ENCODE measurements at regions not wholly inside any gene's neighbourhood (a gene's known extent, or its start where the extent isn't known, plus 50 kb on each side); places are given as distances from the start of the nearest gene placed in this dataset.
"Not testable (repeated sequence)": the region's sequence is repeated elsewhere in the genome, so short reads cannot be mapped to it uniquely, and the experiment has no call there.

DNA sequence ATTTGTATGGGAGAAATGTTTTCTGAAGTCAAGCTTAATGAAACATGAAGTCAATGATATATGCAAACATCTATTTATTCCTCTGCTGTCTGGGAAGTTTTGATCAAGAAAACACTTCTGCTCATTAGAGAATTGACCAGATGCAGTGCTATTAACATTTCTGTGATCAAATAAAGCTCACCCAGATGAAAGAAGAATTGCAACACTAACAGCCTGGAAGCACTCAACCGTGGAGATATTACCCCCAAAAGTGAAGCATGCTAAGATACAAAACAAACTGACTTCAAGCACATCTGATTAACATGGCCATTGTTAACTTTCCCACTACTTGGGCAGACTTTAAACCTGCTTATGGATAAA is 73.7 kb upstream of the GUCY1A1 start:
- in situ Hi-C loops (cut with MboI; ENCODE audit: low pct_unique_long_range_greater_than_20kb, low sequenced_read_pairs), result no loop called here
- peak; percentile 45 for DNase-seq

DNA sequence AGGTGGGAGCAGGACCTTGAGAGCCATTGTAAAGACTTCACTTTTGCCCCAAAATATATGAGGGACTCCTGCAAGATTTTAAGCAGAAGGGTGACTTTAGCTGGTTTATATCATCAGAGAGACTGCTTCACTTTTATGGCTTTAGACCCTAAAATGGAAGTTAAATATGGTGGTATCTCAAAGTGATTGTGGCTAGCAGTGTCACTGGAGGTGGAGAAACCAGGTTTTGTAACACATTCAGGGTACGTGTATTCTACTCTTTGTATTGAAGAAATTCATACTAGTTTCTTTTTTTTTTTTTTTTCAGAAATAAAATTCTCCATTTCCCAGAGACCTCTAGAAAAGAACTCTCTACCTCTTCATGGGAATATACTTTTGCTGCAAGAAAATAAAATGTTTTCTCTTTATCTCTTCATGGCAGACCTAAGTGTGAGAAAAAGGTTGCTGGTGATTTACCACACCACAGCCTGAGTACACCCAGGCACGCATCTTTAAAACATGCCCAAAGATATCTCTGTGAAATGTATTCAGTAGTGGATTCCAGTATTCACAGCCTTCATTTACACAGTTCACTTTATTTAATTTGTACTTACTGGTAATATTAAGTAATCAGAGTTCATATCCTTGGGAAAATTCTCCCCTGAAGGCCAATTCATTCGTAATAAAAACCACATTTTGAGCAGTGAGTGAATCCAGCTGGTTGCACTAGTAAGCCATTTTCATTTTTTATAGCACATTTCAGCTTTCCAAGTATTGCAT is 74.3 kb upstream of the GUCY1A1 start:
- no peak for DNase-seq
- in situ Hi-C loops (cut with MboI; ENCODE audit: low pct_unique_long_range_greater_than_20kb, low sequenced_read_pairs), result no loop called here

DNA sequence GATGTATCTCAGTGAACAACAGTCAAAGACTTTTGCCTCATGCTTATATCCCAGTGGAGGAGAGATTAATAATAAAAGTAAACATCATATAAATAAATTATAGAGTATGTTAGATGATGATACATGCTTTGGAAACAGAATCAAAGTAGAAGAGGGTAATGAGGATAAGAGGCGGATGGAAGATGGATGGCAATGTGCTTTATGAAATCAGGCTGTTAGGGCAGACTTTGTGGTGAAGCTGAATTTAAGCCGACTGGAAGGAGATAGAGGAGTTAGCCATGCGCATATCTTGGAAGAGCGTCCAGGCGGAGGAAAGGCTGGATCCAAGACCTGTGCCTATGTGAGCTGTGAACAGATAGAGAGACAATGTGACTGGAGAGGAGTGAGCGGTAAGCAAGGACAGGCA is 74.9 kb upstream of the GUCY1A1 start:
- in situ Hi-C loops (cut with MboI; ENCODE audit: low pct_unique_long_range_greater_than_20kb, low sequenced_read_pairs), result no loop called here
- DNase-seq, result no peak

DNA sequence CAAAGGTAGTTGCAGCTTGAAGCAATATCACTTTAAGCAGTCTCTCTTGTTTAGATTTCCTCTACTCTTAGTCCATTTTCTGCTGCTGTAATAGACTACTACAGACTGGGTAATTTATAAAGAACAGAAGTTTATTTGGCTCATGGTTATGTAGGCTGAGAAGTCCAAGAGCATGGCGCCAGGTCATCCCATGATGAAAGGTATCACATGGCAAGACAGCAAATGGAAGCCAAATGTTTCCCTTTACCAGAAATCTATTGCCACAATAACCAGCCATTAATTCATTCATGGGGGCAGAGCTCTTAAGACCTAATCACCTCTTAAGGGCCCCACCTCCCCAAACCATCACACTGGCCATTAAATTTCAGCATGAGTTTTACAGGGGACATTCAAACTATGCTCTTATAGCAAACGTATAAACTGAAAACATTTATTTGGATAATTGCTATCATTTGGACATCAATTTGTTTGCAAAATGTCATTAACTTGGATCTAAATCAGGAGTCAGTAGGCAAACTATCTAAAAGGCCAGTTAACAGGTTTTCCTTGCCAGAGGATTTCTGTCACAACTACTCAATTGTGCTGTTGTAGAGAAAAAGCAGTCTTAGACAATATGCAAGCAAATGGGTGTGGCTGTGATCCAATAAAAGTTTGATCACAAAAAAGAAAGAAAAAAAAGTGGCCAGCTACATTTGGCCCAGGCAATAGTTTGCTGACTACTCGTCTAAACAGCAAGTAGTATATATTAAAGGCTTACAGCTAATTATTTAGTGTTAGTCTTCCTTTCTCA is 75.7 kb upstream of the GUCY1A1 start:
- DNase-seq, result no peak

DNA sequence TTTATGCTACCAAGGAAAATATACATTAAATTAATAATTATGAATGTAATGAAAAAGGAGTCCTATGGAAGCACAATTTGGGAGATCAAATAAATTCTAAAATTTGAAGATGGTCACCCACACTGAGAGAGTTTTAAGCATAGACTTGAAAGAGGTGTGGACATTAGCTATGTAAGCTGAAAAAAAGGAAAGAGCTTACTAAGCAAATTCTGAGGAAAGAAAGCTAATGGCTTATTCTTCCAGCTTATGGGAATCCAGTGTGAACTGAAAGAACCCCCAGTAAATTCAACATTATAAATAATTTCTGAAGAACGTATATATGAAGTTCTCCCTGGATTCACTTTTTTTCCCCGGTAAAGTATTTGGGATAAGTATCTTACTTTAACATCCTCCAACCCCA is 78.2 kb upstream of the GUCY1A1 start:
- DNase-seq, result no peak
- in situ Hi-C loops (cut with MboI; ENCODE audit: low pct_unique_long_range_greater_than_20kb, low sequenced_read_pairs), result no loop called here

More for the DNA sequence above, 75.7 kb upstream of the GUCY1A1 start:
- in situ Hi-C loops (cut with MboI; ENCODE audit: low pct_unique_long_range_greater_than_20kb, low sequenced_read_pairs), result no loop called here

DNA sequence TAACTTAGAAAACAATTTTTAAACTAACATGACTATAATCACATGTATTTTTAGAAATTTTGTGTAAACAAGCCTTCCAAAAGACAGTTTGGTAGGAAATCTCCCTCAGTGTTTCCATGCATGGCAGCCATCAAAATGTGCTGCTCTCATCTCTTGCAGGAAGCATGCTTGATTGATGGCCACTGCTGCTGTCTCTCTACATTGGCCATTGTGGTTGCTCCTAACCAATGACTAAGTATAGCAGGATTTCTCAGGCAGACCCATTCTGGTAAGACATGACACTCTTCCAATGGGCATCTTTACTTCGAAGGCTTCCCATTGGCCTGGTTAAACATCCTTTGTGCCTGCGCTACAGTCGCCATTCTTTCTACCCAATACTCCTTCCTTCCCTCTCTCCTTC is 78.9 kb upstream of the GUCY1A1 start:
- in situ Hi-C loops (cut with MboI; ENCODE audit: low pct_unique_long_range_greater_than_20kb, low sequenced_read_pairs), result no loop called here
- DNase-seq, result no peak

DNA sequence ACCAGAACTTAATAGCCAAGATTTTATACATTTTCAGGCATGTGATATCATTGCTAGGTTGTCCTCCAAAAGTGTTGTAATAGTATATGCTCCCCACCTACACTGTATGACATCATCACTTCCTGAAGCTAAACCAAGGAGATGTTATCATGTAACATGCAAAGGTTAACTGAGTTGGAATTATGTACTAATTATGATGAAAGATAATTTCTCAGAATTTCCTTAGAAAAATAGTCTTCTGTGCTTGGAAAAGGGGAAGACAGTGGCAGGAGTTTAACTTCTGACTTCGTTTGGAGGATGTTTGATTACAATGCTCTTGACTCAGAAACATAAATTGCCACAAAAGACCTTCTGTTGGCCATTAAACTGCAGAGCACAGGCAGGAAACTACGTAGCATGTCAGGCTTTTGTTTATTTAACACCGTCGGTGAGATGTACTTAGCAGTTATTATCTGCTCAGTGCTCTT is 83.6 kb upstream of the GUCY1A1 start:
- in situ Hi-C loops (cut with MboI; ENCODE audit: low pct_unique_long_range_greater_than_20kb, low sequenced_read_pairs), result no loop called here
- peak; percentile 96 for DNase-seq

DNA sequence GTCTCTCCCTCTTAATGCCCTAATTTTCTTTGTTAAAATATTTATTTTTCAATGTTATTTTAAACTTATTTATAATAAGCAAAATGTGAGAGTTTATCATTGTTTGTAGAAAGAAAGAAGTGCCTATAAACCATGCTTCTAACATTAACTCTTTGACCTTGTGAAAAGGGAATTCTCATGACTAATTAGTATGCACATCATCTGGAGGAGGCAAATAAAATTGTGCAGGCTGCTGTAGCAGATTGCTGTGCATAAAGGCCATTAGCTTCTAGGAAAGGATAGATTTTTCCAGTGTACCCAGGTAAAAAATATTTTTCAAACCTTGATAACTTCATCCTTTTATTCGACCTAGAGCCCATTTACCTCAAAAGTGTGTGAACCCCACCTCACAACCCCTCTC is 84.6 kb upstream of the GUCY1A1 start:
- DNase-seq, result no peak
- in situ Hi-C loops (cut with MboI; ENCODE audit: low pct_unique_long_range_greater_than_20kb, low sequenced_read_pairs), result no loop called here

- peak; percentile 45 for DNase-seq
- in situ Hi-C loops (cut with MboI; ENCODE audit: low pct_unique_long_range_greater_than_20kb, low sequenced_read_pairs), result no loop called here
Measured at GRCh38 chr4:155578726-155579370, 87.8 kb upstream of the GUCY1A1 start.

DNA sequence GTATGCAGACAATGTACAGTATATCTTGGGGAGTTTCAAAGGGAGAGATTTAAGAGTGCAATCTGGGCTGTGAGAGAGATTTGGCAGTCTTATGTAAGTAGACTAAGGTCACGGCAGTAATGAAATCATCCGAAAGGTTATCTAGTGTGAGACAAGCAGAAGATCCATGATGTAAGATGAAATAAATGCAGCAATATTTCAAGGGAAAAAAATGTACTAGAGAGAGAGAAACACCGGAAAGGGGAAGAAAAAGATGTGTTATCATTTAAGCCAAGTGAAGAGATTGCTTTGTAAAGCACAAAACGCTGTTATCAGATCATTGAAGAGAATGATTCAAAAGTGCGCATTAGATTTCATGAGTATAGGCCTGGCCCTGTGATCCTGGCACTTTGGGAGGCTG is 88.4 kb upstream of the GUCY1A1 start:
- in situ Hi-C loops (cut with MboI; ENCODE audit: low pct_unique_long_range_greater_than_20kb, low sequenced_read_pairs), result no loop called here
- no peak for DNase-seq

DNA sequence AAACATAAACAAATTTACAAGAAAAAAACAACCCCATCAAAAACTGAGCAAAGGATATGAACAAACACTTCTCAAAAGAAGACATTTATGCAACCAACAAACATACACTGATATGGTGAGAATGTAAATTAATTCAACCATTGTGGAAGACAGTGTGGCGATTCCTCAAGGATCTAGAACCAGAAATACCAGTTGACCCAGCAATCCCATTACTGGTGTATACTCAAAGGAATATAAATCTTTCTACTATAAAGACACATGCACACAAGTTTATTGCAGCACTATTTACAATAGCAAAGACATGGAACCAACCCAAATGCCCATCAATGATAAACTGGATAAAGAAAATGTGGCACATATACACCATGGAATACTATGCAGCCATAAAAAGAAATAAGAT is 92.3 kb upstream of the GUCY1A1 start:
- DNase-seq; in situ Hi-C loops (cut with MboI; ENCODE audit: low pct_unique_long_range_greater_than_20kb, low sequenced_read_pairs): not testable (repeated sequence)

DNA sequence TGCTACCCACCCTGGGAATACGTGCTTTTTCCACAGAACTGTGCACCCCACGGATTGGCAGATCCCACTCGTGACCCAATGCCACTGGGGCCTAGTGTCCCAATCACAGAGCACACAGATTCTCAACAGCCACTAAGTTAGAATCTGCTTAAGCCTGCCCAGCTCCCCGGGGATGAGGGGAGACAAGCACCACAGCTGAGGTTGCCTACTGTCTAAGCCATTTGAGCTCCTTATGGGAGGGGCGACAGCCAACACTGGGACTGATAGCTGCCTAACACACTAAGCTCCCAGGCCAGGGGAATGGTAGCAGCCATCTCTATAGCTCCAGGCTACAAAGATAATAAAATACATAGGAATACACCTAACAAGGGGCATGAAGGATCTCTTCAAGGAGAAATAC is 93.5 kb upstream of the GUCY1A1 start:
- in situ Hi-C loops (cut with MboI; ENCODE audit: low pct_unique_long_range_greater_than_20kb, low sequenced_read_pairs), result no loop called here
- DNase-seq, result no peak

DNA sequence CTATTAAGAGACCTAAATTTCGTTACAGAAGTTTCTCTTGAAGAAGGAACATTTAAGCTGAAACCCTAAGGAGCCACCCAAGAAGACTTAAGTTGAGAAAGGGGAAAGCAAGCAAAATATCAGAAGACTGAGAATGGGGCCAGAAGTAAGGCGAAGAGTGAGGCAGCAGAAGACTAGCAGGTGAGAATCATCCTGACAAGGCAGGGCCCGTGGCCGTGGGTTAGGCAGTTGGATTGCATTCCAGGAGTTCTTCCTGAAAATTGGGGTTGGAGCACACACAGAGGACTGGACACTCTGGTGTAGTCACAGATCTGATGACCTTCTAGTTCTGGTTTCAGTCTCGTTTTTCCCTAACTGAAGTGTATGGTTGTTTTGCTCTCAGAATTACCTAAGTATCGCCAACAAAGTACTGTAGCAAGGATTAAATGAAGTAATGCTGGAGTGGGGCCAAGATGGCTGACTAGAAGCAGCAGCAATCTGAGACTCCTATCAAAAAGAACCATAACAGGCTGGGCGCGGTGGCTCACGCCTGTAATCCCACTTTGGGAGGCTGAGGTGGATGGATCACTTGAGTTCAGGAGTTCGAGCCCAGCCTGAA is 94.4 kb upstream of the GUCY1A1 start:
- DNase-seq, result no peak
- in situ Hi-C loops (cut with MboI; ENCODE audit: low pct_unique_long_range_greater_than_20kb, low sequenced_read_pairs), result no loop called here

DNA sequence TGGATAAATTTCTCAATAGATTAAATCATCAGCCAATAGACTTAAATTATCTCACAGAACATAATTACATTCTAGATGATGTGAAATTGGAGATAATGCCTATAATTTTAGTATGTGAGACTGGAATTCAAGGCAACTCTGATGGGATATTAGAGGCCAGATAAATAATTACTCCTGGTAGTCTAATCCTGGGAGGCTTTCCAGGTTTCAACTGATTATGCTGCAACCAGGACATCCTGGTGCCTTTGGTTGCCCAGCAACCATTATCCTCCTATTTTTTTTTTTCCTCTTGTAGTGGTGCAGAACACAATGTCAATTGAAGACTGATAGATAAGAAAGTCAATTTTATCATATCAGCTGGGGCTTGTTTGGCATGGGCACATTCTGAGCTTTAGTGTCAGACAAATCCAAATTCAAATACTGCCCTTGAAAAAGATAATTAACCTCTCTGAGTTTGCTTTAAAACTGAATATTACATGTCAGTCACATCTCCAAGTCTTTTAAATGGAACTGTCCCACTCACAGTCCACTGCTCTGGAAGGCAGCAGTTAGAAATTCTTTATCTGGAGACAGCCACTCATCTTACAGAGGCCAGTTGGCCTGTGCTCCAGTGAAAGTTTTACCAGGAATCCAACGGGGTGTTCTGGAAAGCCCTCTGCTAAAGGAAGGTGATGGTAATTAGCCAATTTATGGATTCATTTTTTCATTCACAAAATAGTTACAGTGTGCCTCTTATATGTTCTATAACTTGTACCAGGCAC is 95.3 kb upstream of the GUCY1A1 start:
- in situ Hi-C loops (cut with MboI; ENCODE audit: low pct_unique_long_range_greater_than_20kb, low sequenced_read_pairs), result no loop called here

DNA sequence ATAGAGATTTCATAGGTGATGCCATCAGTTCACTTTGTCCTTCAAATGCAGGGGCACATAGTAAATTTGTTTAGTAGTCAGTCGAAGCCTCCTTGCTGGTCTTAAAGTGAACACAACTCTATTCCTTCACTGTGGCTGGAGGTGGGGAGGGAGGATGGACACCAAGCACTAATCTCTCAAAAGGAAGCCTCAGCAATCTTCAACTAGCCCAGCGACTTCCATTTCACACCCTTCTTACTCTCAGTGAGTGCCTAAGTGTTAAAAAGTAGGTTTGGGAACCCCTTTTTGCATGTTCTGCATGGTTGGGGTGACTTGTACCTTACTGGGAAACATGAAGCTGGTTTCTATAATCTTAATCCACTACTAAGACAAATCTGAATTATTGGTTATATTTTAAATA is 96.0 kb upstream of the GUCY1A1 start:
- in situ Hi-C loops (cut with MboI; ENCODE audit: low pct_unique_long_range_greater_than_20kb, low sequenced_read_pairs), result no loop called here
- DNase-seq, result no peak

More for the DNA sequence above, 95.3 kb upstream of the GUCY1A1 start:
- no peak for DNase-seq

- no peak for DNase-seq
- in situ Hi-C loops (cut with MboI; ENCODE audit: low pct_unique_long_range_greater_than_20kb, low sequenced_read_pairs), result no loop called here
Measured at GRCh38 chr4:155569960-155570515, 96.6 kb upstream of the GUCY1A1 start.

- no peak for DNase-seq
- in situ Hi-C loops (cut with MboI; ENCODE audit: low pct_unique_long_range_greater_than_20kb, low sequenced_read_pairs), result no loop called here
Measured at GRCh38 chr4:155569471-155569870, 97.2 kb upstream of the GUCY1A1 start.

GRCh38 chr4:155568641-155569220 is 97.9 kb upstream of the GUCY1A1 start:
- no peak for DNase-seq
- in situ Hi-C loops (cut with MboI; ENCODE audit: low pct_unique_long_range_greater_than_20kb, low sequenced_read_pairs), result no loop called here
